C4-2B (cell line): ENCODE measurements at regions not wholly inside any gene's neighbourhood (a gene's known extent, or its start where the extent isn't known, plus 50 kb on each side); places are given as distances from the start of the nearest gene placed in this dataset.

Experiments used
- ZFX ChIP-seq: fragments of 450-650 bp; IDR thresholded peaks from 2 replicates; pipeline ENCODE4 v1.6.1; 2017
- TF ChIP-seq, protein P1 (sequence below): fragments of 450-650 bp; conservative IDR thresholded peaks from 2 replicates; pipeline ENCODE4 v1.5.1; 2017; ENCODE audit warnings: mild to moderate bottlenecking

DNA sequence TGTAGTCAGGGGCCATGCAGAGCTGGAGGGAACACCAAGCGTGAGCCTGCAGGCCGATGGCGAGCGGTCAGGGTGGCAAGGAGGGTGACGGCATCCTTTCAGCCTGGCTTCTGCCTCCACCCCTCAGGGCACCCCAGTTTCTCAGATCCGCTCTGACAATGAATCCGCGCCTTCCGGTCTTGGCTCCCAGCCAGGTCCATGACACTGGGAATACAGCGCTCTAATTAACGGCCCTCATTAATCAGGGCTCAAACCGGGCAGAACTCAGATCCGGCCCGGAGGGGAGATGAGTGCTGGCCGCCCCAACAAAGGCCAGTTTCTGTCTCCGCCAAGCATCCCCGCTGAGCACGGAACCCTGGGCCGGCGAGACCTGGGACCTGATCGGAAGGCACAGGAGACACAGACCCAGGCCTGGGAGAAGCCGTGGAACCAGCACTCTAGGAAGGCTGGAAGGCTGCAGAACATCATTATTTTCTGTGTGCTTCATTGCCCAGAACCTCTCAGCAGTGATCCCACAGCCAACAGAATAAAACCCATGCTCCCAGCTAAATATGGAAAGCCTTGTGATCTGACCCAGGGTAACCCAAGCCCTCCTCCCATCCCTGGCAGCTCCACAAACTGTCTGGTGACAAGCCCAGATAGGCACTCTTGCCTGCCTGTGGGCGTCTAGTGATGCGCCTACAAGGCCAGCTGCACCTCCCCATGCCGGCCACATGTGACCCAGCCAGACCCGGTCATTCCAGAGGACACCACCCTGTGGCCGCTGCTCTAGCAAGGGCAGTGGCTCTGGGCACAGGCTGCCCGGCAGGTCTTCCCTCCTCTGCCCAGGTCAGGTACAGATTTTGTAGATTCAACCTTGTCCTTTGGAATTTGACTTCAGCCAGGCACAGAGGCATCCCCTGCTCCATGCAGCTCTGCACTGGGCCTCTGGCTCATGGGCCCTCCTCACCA is 438.7 kb upstream of the MYT1L start:
- TF ChIP-seq, protein P1, sequence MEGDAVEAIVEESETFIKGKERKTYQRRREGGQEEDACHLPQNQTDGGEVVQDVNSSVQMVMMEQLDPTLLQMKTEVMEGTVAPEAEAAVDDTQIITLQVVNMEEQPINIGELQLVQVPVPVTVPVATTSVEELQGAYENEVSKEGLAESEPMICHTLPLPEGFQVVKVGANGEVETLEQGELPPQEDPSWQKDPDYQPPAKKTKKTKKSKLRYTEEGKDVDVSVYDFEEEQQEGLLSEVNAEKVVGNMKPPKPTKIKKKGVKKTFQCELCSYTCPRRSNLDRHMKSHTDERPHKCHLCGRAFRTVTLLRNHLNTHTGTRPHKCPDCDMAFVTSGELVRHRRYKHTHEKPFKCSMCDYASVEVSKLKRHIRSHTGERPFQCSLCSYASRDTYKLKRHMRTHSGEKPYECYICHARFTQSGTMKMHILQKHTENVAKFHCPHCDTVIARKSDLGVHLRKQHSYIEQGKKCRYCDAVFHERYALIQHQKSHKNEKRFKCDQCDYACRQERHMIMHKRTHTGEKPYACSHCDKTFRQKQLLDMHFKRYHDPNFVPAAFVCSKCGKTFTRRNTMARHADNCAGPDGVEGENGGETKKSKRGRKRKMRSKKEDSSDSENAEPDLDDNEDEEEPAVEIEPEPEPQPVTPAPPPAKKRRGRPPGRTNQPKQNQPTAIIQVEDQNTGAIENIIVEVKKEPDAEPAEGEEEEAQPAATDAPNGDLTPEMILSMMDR: no peak
- TF ChIP-seq ZFX: no peak
